K562 (cell line): ENCODE measurements at regions not wholly inside any gene's neighbourhood (a gene's known extent, or its start where the extent isn't known, plus 50 kb on each side); places are given as distances from the start of the nearest gene placed in this dataset.

Source experiments
- ATAC-seq: fragments of 200-7000 bp; cut with Tn5 transposase; 3 replicates; pipeline ENCODE4 v1.9.1; 2020; ENCODE audit warnings: moderate library complexity
- BruUV-seq: library from RNA; stranded (reverse); fragments of 400-500 nt; replicated peaks from 2 replicates; lab custom pipeline; 2021; lab: Mats Ljungman, UMichigan
- CTCF ChIA-PET: fragments of 300-600 bp; formaldehyde crosslinking; extraction: SDS; loops from one replicate; lab custom pipeline; 2021; ENCODE audit warnings: low intra/inter-chr PET ratio; lab: Yijun Ruan, JAX
- POLR2A ChIA-PET: fragments of 300-600, 350-650 bp; sonication (Branson Sonifier 250); formaldehyde crosslinking; extraction: SDS; loops from one replicate; lab custom pipeline; 2021; ENCODE audit warnings: antibody characterized with exemption, inconsistent platforms; lab: Yijun Ruan, JAX
- DNase-seq, 4 experiments: peaks; one replicate each; pipeline versions ENCODE4 v3.0.0 to v3.0.0-alpha.2; 2011 to 2018; ENCODE audit warnings: low spot score in 3 of 4, mixed read lengths in 3 of 4; ENCODE audit errors: extremely low read depth in 1 of 4
- FAIRE-seq: peaks from 2 replicates; lab custom pipeline; 2011; peaks lifted over from hg19 to GRCh38; lab: Jason Lieb, UNC
- H2AFZ ChIP-seq: 2 replicates; pipeline ENCODE4 v1.6.0; 2011; ENCODE audit warnings: low read depth, low read length, control low read depth, inconsistent platforms
- H3K27ac ChIP-seq: fragments of 200-600 bp; 3 replicates; pipeline ENCODE4 v1.8.0; 2011; ENCODE audit warnings: low read depth, mild to moderate bottlenecking, control low read depth, inconsistent platforms, low read length, moderate library complexity, mixed read lengths; ENCODE audit errors: extremely low read depth
- H3K27me3 ChIP-seq, 2 experiments: fragments of 300-600 bp in 1 of 2; 2 replicates in 1 of 2; 3 replicates in 1 of 2; pipeline versions ENCODE4 v1.6.0 to v1.8.0; 2011; ENCODE audit warnings: inconsistent platforms in 2 of 2, low read length in 2 of 2, mild to moderate bottlenecking in 1 of 2, mixed read lengths in 1 of 2, moderate library complexity in 1 of 2; ENCODE audit not compliant: control insufficient read depth in 2 of 2, insufficient read depth in 2 of 2
- H3K36me3 ChIP-seq: fragments of 300-600 bp; 3 replicates; pipeline ENCODE4 v1.8.0; 2011; ENCODE audit warnings: mild to moderate bottlenecking, low read length, inconsistent platforms; ENCODE audit not compliant: control insufficient read depth, insufficient read depth
- H3K4me1 ChIP-seq, 2 experiments: fragments of 200-600 bp in 1 of 2; replicated peaks in 1 of 2; 2 replicates in 1 of 2; 3 replicates in 1 of 2; pipeline versions ENCODE4 v1.5.1 to v1.8.0; 2011; ENCODE audit warnings: inconsistent platforms in 2 of 2, low read length in 2 of 2, mild to moderate bottlenecking in 1 of 2, mixed read lengths in 1 of 2, moderate library complexity in 1 of 2; ENCODE audit not compliant: control insufficient read depth in 2 of 2, insufficient read depth in 2 of 2
- H3K4me2 ChIP-seq: 2 replicates; pipeline ENCODE4 v1.6.1; 2011; ENCODE audit warnings: low read length, control low read depth, inconsistent platforms, mixed read lengths; ENCODE audit not compliant: insufficient read depth
- H3K4me3 ChIP-seq: fragments of 200-600 bp; sonication (generic), shearing (Covaris generic); 2 replicates; pipeline ENCODE4 v1.5.1; 2016; ENCODE audit warnings: control low read depth, inconsistent platforms
- H3K79me2 ChIP-seq: fragments of 200-600 bp; 3 replicates; pipeline ENCODE4 v1.8.0; 2011; ENCODE audit warnings: low read length, inconsistent platforms; ENCODE audit not compliant: control insufficient read depth, insufficient read depth
- H3K9ac ChIP-seq, 2 experiments: 2 replicates each; pipeline versions ENCODE4 v1.6.0 to v1.6.1; 2011; ENCODE audit warnings: low read depth in 2 of 2, low read length in 2 of 2, control low read depth in 1 of 2, inconsistent platforms in 1 of 2, mild to moderate bottlenecking in 1 of 2, mixed read lengths in 1 of 2; ENCODE audit not compliant: insufficient read depth in 1 of 2
- H3K9me1 ChIP-seq: one replicate; pipeline ENCODE4 v1.6.0; 2011; ENCODE audit warnings: inconsistent platforms, mild to moderate bottlenecking, low read length, moderate library complexity; ENCODE audit not compliant: control insufficient read depth, insufficient read depth
- H3K9me3 ChIP-seq: replicated peaks from 2 replicates; pipeline ENCODE4 v1.5.1; 2011; ENCODE audit warnings: low read depth, low read length, inconsistent platforms; ENCODE audit not compliant: control insufficient read depth, insufficient read depth
- H4K20me1 ChIP-seq: replicated peaks from 2 replicates; pipeline ENCODE4 v1.6.1; 2011; ENCODE audit warnings: low read length, inconsistent platforms, mixed read lengths; ENCODE audit not compliant: control insufficient read depth, insufficient read depth
- HEY1 ChIP-seq: fragments of 250-450 bp; sonication (Bioruptor Pico); IDR thresholded peaks from 2 replicates; pipeline ENCODE4 v1.5.0; 2020; ENCODE audit warnings: mild to moderate bottlenecking, moderate library complexity, borderline replicate concordance
- HNRNPH1 ChIP-seq: fragments of 200-400 bp; formaldehyde crosslinking; optimal IDR thresholded peaks from 2 replicates; pipeline ENCODE3; 2017; ENCODE audit warnings: low read depth, mild to moderate bottlenecking, low read length, moderate library complexity
- KAT2B ChIP-seq: IDR thresholded peaks from one replicate; pipeline ENCODE4 v1.6.1; 2012; ENCODE audit warnings: low read depth, mild to moderate bottlenecking, control low read depth, inconsistent platforms, low read length, moderate library complexity
- MYNN ChIP-seq, 2 experiments: sonication (generic); formaldehyde crosslinking in 1 of 2; IDR thresholded peaks; 2 replicates each; pipeline versions ENCODE4 v1.5.0 to v1.6.1; 2016 to 2020; ENCODE audit warnings: antibody characterized with exemption in 1 of 2, missing genetic modification reagents in 1 of 2
- NR2C1 ChIP-seq, 2 experiments: fragments of 450-650 bp; IDR thresholded peaks; 2 replicates each; pipeline ENCODE4 v1.6.1; 2017; ENCODE audit warnings: mild to moderate bottlenecking in 2 of 2, antibody characterized with exemption in 1 of 2, inconsistent platforms in 1 of 2, missing compliant biosample characterization in 1 of 2, missing genetic modification characterization in 1 of 2
- RFX1 ChIP-seq: fragments of 450-650 bp; IDR thresholded peaks from 2 replicates; pipeline ENCODE4 v1.6.1; 2016; ENCODE audit warnings: mild to moderate bottlenecking, moderate library complexity
- RFX7 ChIP-seq: fragments of 250-450 bp; sonication (Bioruptor Pico); IDR thresholded peaks from 2 replicates; pipeline ENCODE4 v1.5.1; 2021; ENCODE audit warnings: mild to moderate bottlenecking
- RNF219 ChIP-seq: fragments of 250-450 bp; sonication (Bioruptor Pico); IDR thresholded peaks from 2 replicates; pipeline ENCODE4 v1.5.0; 2022; ENCODE audit warnings: mild to moderate bottlenecking
- SIN3B ChIP-seq: fragments of 450-650 bp; IDR thresholded peaks from 2 replicates; pipeline ENCODE4 v1.6.1; 2017; ENCODE audit warnings: low read depth, mild to moderate bottlenecking, moderate library complexity
- SRSF1 ChIP-seq: fragments of 200-400 bp; formaldehyde crosslinking; IDR thresholded peaks from 2 replicates; pipeline ENCODE4 v1.6.1; 2017; ENCODE audit warnings: mild to moderate bottlenecking, low read depth, low read length, moderate library complexity
- TCF15 ChIP-seq: fragments of 250-450 bp; sonication (Bioruptor Pico); IDR thresholded peaks from 2 replicates; pipeline ENCODE4 v1.8.0; 2022; ENCODE audit warnings: moderate library complexity, mild to moderate bottlenecking, inconsistent platforms
- TEAD1 ChIP-seq, 2 experiments: fragments of 450-650 bp in 1 of 2; sonication (generic) in 1 of 2; formaldehyde crosslinking; IDR thresholded peaks; 2 replicates each; pipeline versions ENCODE4 v1.4.0 to v1.8.0; 2020 to 2022; ENCODE audit warnings: mild to moderate bottlenecking in 2 of 2, missing genetic modification reagents in 1 of 2
- WGBS: fragments of 100-300 bp; shearing (Covaris generic); methylation state at CpG from one replicate; pipeline ENCODE4 v1.1.6; 2016; ENCODE audit warnings: low coverage, mixed read lengths; ENCODE audit not compliant: insufficient coverage; ENCODE audit errors: missing lambda C conversion rate; 5-methylcytosine and 5-hydroxymethylcytosine counted together
- in situ Hi-C: fragments of 300-500 bp; cut with MboI; formaldehyde crosslinking; loops from 4 replicates; pipeline ENCODE4 v1.15.0; 2018; ENCODE audit warnings: inconsistent platforms, mixed read lengths
- intact Hi-C: fragments of 100-400 bp; cut with micrococcal nuclease; formaldehyde crosslinking; loops from 2 replicates; pipeline ENCODE4 v1.14.2; 2022

DNA sequence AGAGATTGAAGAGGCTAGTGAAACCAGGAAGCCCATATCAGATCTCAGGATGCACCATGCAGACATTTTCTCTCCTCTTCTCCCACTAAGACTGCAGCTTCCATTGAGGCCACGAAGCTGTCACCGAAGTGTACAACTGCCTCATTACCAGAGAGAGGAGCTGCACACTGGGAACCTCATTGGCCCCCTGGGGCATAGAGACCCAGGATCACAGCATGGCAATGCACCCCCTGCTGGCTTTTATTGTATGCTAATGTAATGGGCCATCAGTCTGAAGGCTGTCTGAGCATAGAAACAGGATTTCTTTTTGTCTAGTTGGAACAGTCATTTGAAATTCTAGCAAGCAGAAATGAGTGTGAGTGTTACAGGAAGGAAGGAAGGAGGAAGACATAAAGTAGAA, 861.6 kb upstream of the CELF4 start (continued):
- no peak for TF ChIP-seq HEY1 (CRISPR knock-in tag)

DNA sequence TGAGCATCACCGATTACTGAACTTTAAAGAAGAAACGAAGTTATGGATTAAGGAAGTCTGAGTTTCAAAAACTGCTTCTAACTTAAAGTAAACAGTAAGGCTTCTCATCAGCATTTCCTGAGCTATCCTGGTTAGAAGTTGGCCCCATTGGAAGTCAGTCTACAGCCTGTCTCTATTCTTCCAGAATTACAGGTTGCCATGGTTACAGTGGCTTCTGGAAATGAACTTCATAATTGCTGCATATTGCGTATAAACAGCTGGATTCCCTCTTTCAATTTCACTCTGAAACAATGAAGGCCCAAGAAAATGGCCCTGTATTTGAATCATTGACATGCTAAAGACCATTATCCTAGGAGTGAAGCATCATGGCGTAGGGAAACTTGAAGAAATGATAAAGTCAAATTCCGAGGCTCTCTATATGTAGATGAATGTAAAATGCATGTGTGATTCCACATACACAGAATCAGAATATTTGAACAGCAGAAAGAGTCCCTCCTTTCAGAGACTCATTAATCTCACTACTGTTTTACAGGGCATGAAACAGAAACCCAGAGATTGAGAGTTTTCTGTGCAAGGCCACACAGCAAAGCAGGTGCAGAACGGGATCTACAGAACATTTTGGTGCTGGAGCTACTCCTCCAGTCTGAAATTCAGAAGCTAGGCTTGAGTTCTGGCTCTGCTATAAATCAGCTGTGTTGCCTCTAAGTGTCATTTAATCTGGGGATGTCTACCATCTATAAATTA, 856.4 kb upstream of the CELF4 start:
- H3K27me3 ChIP-seq = no peaks in the 10 kb centered on the region
- DNase-seq = no peak
- TF ChIP-seq RFX1 = peak; percentile 56
- no peak for TF ChIP-seq KAT2B
- TF ChIP-seq, all 486 proteins: peak for 1
- no peak overlapping the region for H3K9ac ChIP-seq
- no peaks in the 10 kb centered on the region for H3K4me1 ChIP-seq
- in situ Hi-C loops = no loop called here
- POLR2A ChIA-PET = no interaction called here
- ATAC-seq (no peak), FAIRE-seq (no peak)
- no peak overlapping the region for H3K4me3 ChIP-seq
- H2AFZ ChIP-seq = no peak overlapping the region
- intact Hi-C loops = no loop called here
- CTCF ChIA-PET = no interaction called here
- no peaks in the 10 kb centered on the region for H3K9me1 ChIP-seq
- H3K9me3 ChIP-seq = no peaks in the 10 kb centered on the region; the same call in 1 of the 2 replicates
- BruUV-seq = no TSS peak
- no peaks in the 10 kb centered on the region for H4K20me1 ChIP-seq
- 0% methylated on average over 6 of the region's 6 CpGs for WGBS
- no peaks in the 10 kb centered on the region for H3K79me2 ChIP-seq
- no peaks in the 10 kb centered on the region for H3K36me3 ChIP-seq
- H3K4me2 ChIP-seq = no peak overlapping the region
- no peak overlapping the region for H3K27ac ChIP-seq

- in situ Hi-C loops (no loop called here), intact Hi-C loops (no loop called here)
- Histone ChIP-seq H4K20me1 (no peaks in the 10 kb centered on the region), H3K27me3 (no peaks in the 10 kb centered on the region), H3K9me3 (no peaks in the 10 kb centered on the region; the same call in 1 of the 2 replicates), H3K4me3 (no peak overlapping the region), H3K9me1 (no peaks in the 10 kb centered on the region), H2AFZ (no peak overlapping the region), H3K4me1 (no peaks in the 10 kb centered on the region), H3K4me2 (no peak overlapping the region), H3K9ac (no peak overlapping the region), H3K36me3 (no peaks in the 10 kb centered on the region), H3K27ac (no peak overlapping the region), H3K79me2 (no peaks in the 10 kb centered on the region)
- BruUV-seq = no TSS peak
- ATAC-seq (no peak), FAIRE-seq (no peak), DNase-seq (no peak)
- ChIA-PET CTCF (no interaction called here), POLR2A (no interaction called here)
- 0% methylated on average over 10 of the region's 10 CpGs for WGBS
- no peak for TF ChIP-seq SIN3B
- no peak for TF ChIP-seq TCF15 (CRISPR knock-in tag)
- TF ChIP-seq TEAD1 (CRISPR knock-in tag; IDR thresholded peaks at IDR 0.05) = no peak
- no peak for TF ChIP-seq SRSF1
- no peak for TF ChIP-seq HNRNPH1
- no peak for TF ChIP-seq RFX7 (CRISPR knock-in tag)
- TF ChIP-seq RNF219 (CRISPR knock-in tag) = no peak
- TF ChIP-seq MYNN (IDR thresholded peaks at IDR 0.05) = no peak
- no peak for TF ChIP-seq MYNN (CRISPR knock-in tag; IDR thresholded peaks at IDR 0.05)
- TF ChIP-seq NR2C1 (IDR thresholded peaks at IDR 0.05) = no peak
- TF ChIP-seq NR2C1 (tag; IDR thresholded peaks at IDR 0.05) = no peak
Measured at GRCh38 chr18:38421021-38421420, 855.4 kb upstream of the CELF4 start.
